H9 (cell line): ENCODE measurements at regions not wholly inside any gene's neighbourhood (a gene's known extent, or its start where the extent isn't known, plus 50 kb on each side); places are given as distances from the start of the nearest gene placed in this dataset.

Experiments used
- DNase-seq: peaks from one replicate; pipeline ENCODE4 v3.0.0-alpha.2; 2017
- H2AFZ ChIP-seq: one replicate; pipeline ENCODE4 v1.6.1; 2013; ENCODE audit warnings: mild to moderate bottlenecking, low read length, control low read depth, moderate library complexity
- H2AK5ac ChIP-seq: 2 replicates; pipeline ENCODE4 v1.6.1; 2013; ENCODE audit warnings: low read length, control low read depth, mixed read lengths; ENCODE audit not compliant: insufficient read length
- H2BK120ac ChIP-seq: one replicate; pipeline ENCODE4 v1.6.1; 2013; ENCODE audit warnings: low read depth, mild to moderate bottlenecking, low read length, control low read depth, inconsistent platforms; ENCODE audit not compliant: poor library complexity, severe bottlenecking
- H2BK12ac ChIP-seq: 2 replicates; pipeline ENCODE4 v1.6.1; 2013; ENCODE audit warnings: low read length, control low read depth, mixed read lengths, low read depth; ENCODE audit not compliant: insufficient read length
- H2BK15ac ChIP-seq: 2 replicates; pipeline ENCODE4 v1.6.1; 2013; ENCODE audit warnings: low read depth, low read length, control low read depth
- H2BK20ac ChIP-seq: one replicate; pipeline ENCODE4 v1.6.1; 2013; ENCODE audit warnings: low read depth, mild to moderate bottlenecking, low read length, control low read depth, inconsistent platforms; ENCODE audit not compliant: poor library complexity, severe bottlenecking
- H2BK5ac ChIP-seq: 2 replicates; pipeline ENCODE4 v1.6.1; 2013; ENCODE audit warnings: low read length, control low read depth, mixed read lengths; ENCODE audit not compliant: insufficient read length
- H3K14ac ChIP-seq: 2 replicates; pipeline ENCODE4 v1.6.1; 2013; ENCODE audit warnings: low read length, control low read depth; ENCODE audit not compliant: insufficient read depth
- H3K18ac ChIP-seq: 2 replicates; pipeline ENCODE4 v1.6.1; 2013; ENCODE audit warnings: low read depth, mild to moderate bottlenecking, mixed read lengths, low read length, control low read depth; ENCODE audit not compliant: insufficient read length
- H3K23ac ChIP-seq: 2 replicates; pipeline ENCODE4 v1.6.1; 2013; ENCODE audit warnings: low read length, control low read depth, mixed read lengths, low read depth; ENCODE audit not compliant: insufficient read length
- H3K23me2 ChIP-seq: 2 replicates; pipeline ENCODE4 v1.6.1; 2013; ENCODE audit warnings: low read depth, mild to moderate bottlenecking, mixed read lengths, low read length, control low read depth; ENCODE audit not compliant: insufficient read length, poor library complexity, severe bottlenecking
- H3K27ac ChIP-seq: 2 replicates; pipeline ENCODE4 v1.5.1; 2013; ENCODE audit warnings: low read length, control low read depth, mixed read lengths, low read depth; ENCODE audit not compliant: insufficient read length
- H3K27me3 ChIP-seq: 2 replicates; pipeline ENCODE4 v1.6.1; 2013; ENCODE audit warnings: low read length, control low read depth, inconsistent platforms; ENCODE audit not compliant: insufficient read depth
- H3K4ac ChIP-seq: 2 replicates; pipeline ENCODE4 v1.6.1; 2013; ENCODE audit warnings: low read depth, mild to moderate bottlenecking, control low read depth, inconsistent platforms, low read length, moderate library complexity
- H3K4me1 ChIP-seq: 2 replicates; pipeline ENCODE4 v1.6.1; 2013; ENCODE audit warnings: low read length, control low read depth, inconsistent platforms; ENCODE audit not compliant: insufficient read depth
- H3K4me2 ChIP-seq: 2 replicates; pipeline ENCODE4 v1.6.1; 2013; ENCODE audit warnings: low read length, control low read depth, mixed read lengths; ENCODE audit not compliant: insufficient read length, insufficient read depth
- H3K56ac ChIP-seq: 2 replicates; pipeline ENCODE4 v1.6.1; 2013; ENCODE audit warnings: low read depth, mild to moderate bottlenecking, mixed read lengths, low read length, control low read depth; ENCODE audit not compliant: insufficient read length
- H3K79me1 ChIP-seq: 2 replicates; pipeline ENCODE4 v1.6.1; 2013; ENCODE audit warnings: low read depth, mild to moderate bottlenecking, moderate library complexity, low read length, control low read depth, inconsistent platforms; ENCODE audit not compliant: insufficient read depth, poor library complexity, severe bottlenecking
- H3K79me2 ChIP-seq: 2 replicates; pipeline ENCODE4 v1.6.1; 2013; ENCODE audit warnings: low read length, control low read depth, inconsistent platforms; ENCODE audit not compliant: insufficient read depth
- H3K9ac ChIP-seq: 2 replicates; pipeline ENCODE4 v1.6.1; 2013; ENCODE audit warnings: low read length, control low read depth, mixed read lengths; ENCODE audit not compliant: insufficient read length; ENCODE audit errors: extremely low read depth
- H3K9me3 ChIP-seq: one replicate; pipeline ENCODE4 v1.6.1; 2013; ENCODE audit warnings: low read depth, low read length, inconsistent platforms; ENCODE audit not compliant: control insufficient read depth
- H3T11ph ChIP-seq: one replicate; pipeline ENCODE4 v1.6.1; 2013; ENCODE audit warnings: mild to moderate bottlenecking, low read length, control low read depth, inconsistent platforms
- H4K20me1 ChIP-seq: one replicate; pipeline ENCODE4 v1.6.1; 2013; ENCODE audit not compliant: control insufficient read depth, insufficient read length, insufficient read depth
- H4K5ac ChIP-seq: 2 replicates; pipeline ENCODE4 v1.6.1; 2013; ENCODE audit warnings: low read depth, mild to moderate bottlenecking, mixed read lengths, low read length, control low read depth; ENCODE audit not compliant: insufficient read length
- H4K8ac ChIP-seq: replicated peaks from 2 replicates; pipeline ENCODE4 v1.6.1; 2013; ENCODE audit warnings: low read length, control low read depth, mixed read lengths, low read depth; ENCODE audit not compliant: insufficient read length
- H4K91ac ChIP-seq: 2 replicates; pipeline ENCODE4 v1.6.1; 2013; ENCODE audit warnings: low read depth, mild to moderate bottlenecking, moderate library complexity, mixed read lengths, low read length, control low read depth; ENCODE audit not compliant: insufficient read length
- H3K27ac Mint-ChIP-seq, 3 experiments: 2 replicates in 2 of 3; 3 replicates in 1 of 3; pipeline ENCODE4 v1.8.0; 2020 to 2021; ENCODE audit warnings: mixed read lengths in 3 of 3, mild to moderate bottlenecking in 1 of 3, moderate library complexity in 1 of 3
- H3K27me3 Mint-ChIP-seq: 2 replicates; pipeline ENCODE4 v1.8.0; 2021; ENCODE audit warnings: low read depth, mild to moderate bottlenecking, moderate library complexity, mixed read lengths
- H3K36me3 Mint-ChIP-seq, 3 experiments: 2 replicates in 2 of 3; 3 replicates in 1 of 3; pipeline ENCODE4 v1.8.0; 2020 to 2021; ENCODE audit warnings: low read depth in 3 of 3, mixed read lengths in 3 of 3; ENCODE audit not compliant: insufficient read depth in 1 of 3
- H3K4me1 Mint-ChIP-seq, 2 experiments: 2 replicates each; pipeline ENCODE4 v1.8.0; 2020; ENCODE audit warnings: mixed read lengths in 2 of 2
- H3K4me3 Mint-ChIP-seq, 2 experiments: 2 replicates in 1 of 2; 3 replicates in 1 of 2; pipeline ENCODE4 v1.8.0; 2020 to 2021; ENCODE audit warnings: mild to moderate bottlenecking in 2 of 2, mixed read lengths in 2 of 2, moderate library complexity in 1 of 2
- H3K9me3 Mint-ChIP-seq, 2 experiments: 2 replicates in 1 of 2; 3 replicates in 1 of 2; pipeline ENCODE4 v1.8.0; 2020; ENCODE audit warnings: mild to moderate bottlenecking in 2 of 2, mixed read lengths in 2 of 2, moderate library complexity in 1 of 2
- WGBS: extraction: QIAGEN DNeasy Blood & Tissue Kit; methylation state at CpG from one replicate; pipeline ENCODE4 v1.1.7; 2013; ENCODE audit warnings: missing lambda C conversion rate, low lambda C conversion rate, mixed read lengths; ENCODE audit not compliant: insufficient read length; ENCODE audit errors: extremely low coverage; 5-methylcytosine and 5-hydroxymethylcytosine counted together
- TF ChIP-seq, protein P1 (sequence below): fragments of 200-600 bp; sonication (generic); conservative IDR thresholded peaks from 3 replicates; pipeline ENCODE4 v1.8.0; 2021; ENCODE audit warnings: antibody characterized with exemption, mild to moderate bottlenecking

DNA sequence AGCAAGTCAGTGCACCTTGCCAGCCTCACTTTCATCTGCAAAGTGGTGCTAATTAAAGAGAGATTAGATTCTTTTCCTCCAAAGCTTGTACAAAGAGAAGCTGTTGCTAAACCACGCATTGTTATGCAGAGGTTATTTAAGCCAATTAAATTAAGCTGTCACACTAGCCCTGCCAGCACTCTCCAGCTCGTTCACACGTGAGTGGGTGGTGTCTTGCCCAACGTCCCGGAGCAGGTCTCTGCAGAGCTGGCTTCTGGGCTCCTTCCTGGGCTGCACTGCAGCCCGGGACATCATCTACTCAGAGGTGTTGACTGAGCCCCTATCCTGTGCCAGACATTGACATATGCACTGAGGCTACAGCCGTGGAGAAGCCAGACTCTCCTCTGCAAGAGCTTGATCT is 401.6 kb upstream of the SULF2 start:
- no peak overlapping the region for H3K4me2 ChIP-seq
- H3K23me2 ChIP-seq = no peaks in the 10 kb centered on the region
- H2AK5ac ChIP-seq = no peak overlapping the region
- H3K4me1 ChIP-seq = no peaks in the 10 kb centered on the region; the same call in 1 of the 2 replicates
- H3K27ac ChIP-seq = no peak overlapping the region
- no peak overlapping the region for H3K18ac ChIP-seq
- H2BK120ac ChIP-seq = no peak overlapping the region
- Mint-ChIP-seq H3K4me3 (no peak overlapping the region), H3K4me1 (peaks cover 21 to 34% of the 10 kb centered on the region in 2 experiments), H3K36me3 (peaks cover 0 to 2% (median 0%) of the 10 kb centered on the region in 3 experiments; a peak in 3 of 7 replicates), H3K9me3 (no peaks in the 10 kb centered on the region; a peak in 1 of 5 replicates), H3K27ac (no peak overlapping the region; a peak in 1 of 7 replicates), H3K27me3 (peaks cover 5% of the 10 kb centered on the region)
- no peaks in the 10 kb centered on the region for H3K79me2 ChIP-seq
- no peak overlapping the region for H2BK5ac ChIP-seq
- H3K79me1 ChIP-seq = no peaks in the 10 kb centered on the region
- WGBS = no CpG with 5 or more reads among the region's 7 CpGs
- DNase-seq = no peak
- H3T11ph ChIP-seq = no peak overlapping the region
- no peak overlapping the region for H3K23ac ChIP-seq
- no peak overlapping the region for H2BK15ac ChIP-seq
- no peaks in the 10 kb centered on the region for H4K20me1 ChIP-seq
- no peak overlapping the region for H4K91ac ChIP-seq
- no peak overlapping the region for H3K14ac ChIP-seq
- H3K27me3 ChIP-seq = no peaks in the 10 kb centered on the region
- no peak overlapping the region for H2BK12ac ChIP-seq
- H3K9ac ChIP-seq = no peak overlapping the region
- no peak overlapping the region for H4K5ac ChIP-seq
- no peaks in the 10 kb centered on the region for H3K9me3 ChIP-seq
- no peak overlapping the region for H2AFZ ChIP-seq
- no peak overlapping the region for H3K4ac ChIP-seq
- no peak overlapping the region for H4K8ac ChIP-seq
- TF ChIP-seq, protein P1, sequence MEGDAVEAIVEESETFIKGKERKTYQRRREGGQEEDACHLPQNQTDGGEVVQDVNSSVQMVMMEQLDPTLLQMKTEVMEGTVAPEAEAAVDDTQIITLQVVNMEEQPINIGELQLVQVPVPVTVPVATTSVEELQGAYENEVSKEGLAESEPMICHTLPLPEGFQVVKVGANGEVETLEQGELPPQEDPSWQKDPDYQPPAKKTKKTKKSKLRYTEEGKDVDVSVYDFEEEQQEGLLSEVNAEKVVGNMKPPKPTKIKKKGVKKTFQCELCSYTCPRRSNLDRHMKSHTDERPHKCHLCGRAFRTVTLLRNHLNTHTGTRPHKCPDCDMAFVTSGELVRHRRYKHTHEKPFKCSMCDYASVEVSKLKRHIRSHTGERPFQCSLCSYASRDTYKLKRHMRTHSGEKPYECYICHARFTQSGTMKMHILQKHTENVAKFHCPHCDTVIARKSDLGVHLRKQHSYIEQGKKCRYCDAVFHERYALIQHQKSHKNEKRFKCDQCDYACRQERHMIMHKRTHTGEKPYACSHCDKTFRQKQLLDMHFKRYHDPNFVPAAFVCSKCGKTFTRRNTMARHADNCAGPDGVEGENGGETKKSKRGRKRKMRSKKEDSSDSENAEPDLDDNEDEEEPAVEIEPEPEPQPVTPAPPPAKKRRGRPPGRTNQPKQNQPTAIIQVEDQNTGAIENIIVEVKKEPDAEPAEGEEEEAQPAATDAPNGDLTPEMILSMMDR = no peak
- no peak overlapping the region for H2BK20ac ChIP-seq
- H3K56ac ChIP-seq = no peak overlapping the region
